AG04450 (cell line): ENCODE measurements at regions not wholly inside any gene's neighbourhood (a gene's known extent, or its start where the extent isn't known, plus 50 kb on each side); places are given as distances from the start of the nearest gene placed in this dataset.

ENCODE experiments used
- CTCF ChIA-PET: fragments of 300-600, 350-600 bp; formaldehyde crosslinking; extraction: SDS; loops from one replicate; lab custom pipeline; 2022; ENCODE audit warnings: antibody characterized with exemption, inconsistent platforms; lab: Charles Lee
- POLR2A ChIA-PET: fragments of 350-600 bp; formaldehyde crosslinking; extraction: SDS; loops from one replicate; lab custom pipeline; 2021; ENCODE audit warnings: antibody characterized with exemption, inconsistent platforms; lab: Yijun Ruan, JAX
- DNase-seq: peaks from one replicate; pipeline ENCODE4 v3.0.0-alpha.2; 2011; ENCODE audit warnings: low read depth, low spot score
- H3K27ac ChIP-seq: one replicate; pipeline ENCODE4 v1.5.1; 2012; ENCODE audit warnings: low read depth, low read length, control low read depth
- H3K27me3 ChIP-seq: one replicate; pipeline ENCODE4 v1.6.0; 2012; ENCODE audit warnings: low read length; ENCODE audit not compliant: control insufficient read depth, insufficient read depth
- H3K4me3 ChIP-seq: 2 replicates; pipeline ENCODE4 v1.5.1; 2011; ENCODE audit warnings: mild to moderate bottlenecking, low read depth, low read length, control low read depth
- H3K9me3 ChIP-seq: 2 replicates; pipeline ENCODE4 v1.5.1; 2012; ENCODE audit warnings: low read length; ENCODE audit not compliant: control insufficient read depth, insufficient read depth
- CTCF ChIP-seq: IDR thresholded peaks from 2 replicates; pipeline ENCODE4 v1.5.1; 2011; ENCODE audit warnings: low read depth, low read length, control low read depth, inconsistent platforms

GRCh38 chr4:180788729-180789128 lies 1454.5 kb upstream of the TENM3 start:
- no peak for TF ChIP-seq CTCF
- Histone ChIP-seq H3K9me3 (no peaks in the 10 kb centered on the region), H3K27me3 (no peaks in the 10 kb centered on the region), H3K4me3 (no peak overlapping the region), H3K27ac (no peak overlapping the region)
- no peak for DNase-seq
- POLR2A ChIA-PET: no interaction called here
- CTCF ChIA-PET: no interaction called here

- TF ChIP-seq CTCF: no peak
- Histone ChIP-seq H3K27ac (no peak overlapping the region), H3K9me3 (no peaks in the 10 kb centered on the region), H3K4me3 (no peak overlapping the region), H3K27me3 (no peaks in the 10 kb centered on the region)
- ChIA-PET POLR2A (no interaction called here), CTCF (no interaction called here)
- no peak for DNase-seq
These were observed 1453.3 kb upstream of the TENM3 start for GRCh38 chr4:180789929-180790328.

- DNase-seq: no peak
- TF ChIP-seq CTCF: no peak
- H3K27me3 ChIP-seq: no peaks in the 10 kb centered on the region
- no peak overlapping the region for H3K4me3 ChIP-seq
- no peaks in the 10 kb centered on the region for H3K9me3 ChIP-seq
- CTCF ChIA-PET: no interaction called here
- no peak overlapping the region for H3K27ac ChIP-seq
- POLR2A ChIA-PET: no interaction called here
These were observed 1452.7 kb upstream of the TENM3 start for GRCh38 chr4:180790471-180790870.

- H3K27ac ChIP-seq: no peak overlapping the region
- ChIA-PET POLR2A (no interaction called here), CTCF (interaction anchor here (0.9 kb wide), 1 partner anchor 127 kb away, joined by 3 read pairs; no protein-coding TSS in a partner anchor)
These were observed 1450.7 kb upstream of the TENM3 start for GRCh38 chr4:180792541-180792940.

GRCh38 chr4:180794333-180794732 lies 1448.9 kb upstream of the TENM3 start:
- ChIA-PET POLR2A (no interaction called here), CTCF (no interaction called here)
- H3K27ac ChIP-seq: no peak overlapping the region
- H3K27me3 ChIP-seq: no peaks in the 10 kb centered on the region
- no peak overlapping the region for H3K4me3 ChIP-seq
- DNase-seq: no peak
- no peak for TF ChIP-seq CTCF
- H3K9me3 ChIP-seq: no peaks in the 10 kb centered on the region

More at GRCh38 chr4:180792541-180792940, 1450.7 kb upstream of the TENM3 start:
- no peak overlapping the region for H3K4me3 ChIP-seq
- no peaks in the 10 kb centered on the region for H3K9me3 ChIP-seq
- no peak for DNase-seq
- no peaks in the 10 kb centered on the region for H3K27me3 ChIP-seq
- no peak for TF ChIP-seq CTCF
